K562 (cell line): ENCODE measurements at regions not wholly inside any gene's neighbourhood (a gene's known extent, or its start where the extent isn't known, plus 50 kb on each side); places are given as distances from the start of the nearest gene placed in this dataset.

Source experiments
- ATAC-seq: fragments of 200-7000 bp; cut with Tn5 transposase; 3 replicates; pipeline ENCODE4 v1.9.1; 2020; ENCODE audit warnings: moderate library complexity
- BruUV-seq: library from RNA; stranded (reverse); fragments of 400-500 nt; replicated peaks from 2 replicates; lab custom pipeline; 2021; lab: Mats Ljungman, UMichigan
- CTCF ChIA-PET: fragments of 300-600 bp; formaldehyde crosslinking; extraction: SDS; loops from one replicate; lab custom pipeline; 2021; ENCODE audit warnings: low intra/inter-chr PET ratio; lab: Yijun Ruan, JAX
- POLR2A ChIA-PET: fragments of 300-600, 350-650 bp; sonication (Branson Sonifier 250); formaldehyde crosslinking; extraction: SDS; loops from one replicate; lab custom pipeline; 2021; ENCODE audit warnings: antibody characterized with exemption, inconsistent platforms; lab: Yijun Ruan, JAX
- DNase-seq, 4 experiments: peaks; one replicate each; pipeline versions ENCODE4 v3.0.0 to v3.0.0-alpha.2; 2011 to 2018; ENCODE audit warnings: low spot score in 3 of 4, mixed read lengths in 3 of 4; ENCODE audit errors: extremely low read depth in 1 of 4
- FAIRE-seq: peaks from 2 replicates; lab custom pipeline; 2011; peaks lifted over from hg19 to GRCh38; lab: Jason Lieb, UNC
- H2AFZ ChIP-seq: 2 replicates; pipeline ENCODE4 v1.6.0; 2011; ENCODE audit warnings: low read depth, low read length, control low read depth, inconsistent platforms
- H3K27ac ChIP-seq: fragments of 200-600 bp; 3 replicates; pipeline ENCODE4 v1.8.0; 2011; ENCODE audit warnings: low read depth, mild to moderate bottlenecking, control low read depth, inconsistent platforms, low read length, moderate library complexity, mixed read lengths; ENCODE audit errors: extremely low read depth
- H3K27me3 ChIP-seq, 2 experiments: fragments of 300-600 bp in 1 of 2; 2 replicates in 1 of 2; 3 replicates in 1 of 2; pipeline versions ENCODE4 v1.6.0 to v1.8.0; 2011; ENCODE audit warnings: inconsistent platforms in 2 of 2, low read length in 2 of 2, mild to moderate bottlenecking in 1 of 2, mixed read lengths in 1 of 2, moderate library complexity in 1 of 2; ENCODE audit not compliant: control insufficient read depth in 2 of 2, insufficient read depth in 2 of 2
- H3K36me3 ChIP-seq: fragments of 300-600 bp; 3 replicates; pipeline ENCODE4 v1.8.0; 2011; ENCODE audit warnings: mild to moderate bottlenecking, low read length, inconsistent platforms; ENCODE audit not compliant: control insufficient read depth, insufficient read depth
- H3K4me1 ChIP-seq, 2 experiments: fragments of 200-600 bp in 1 of 2; replicated peaks in 1 of 2; 2 replicates in 1 of 2; 3 replicates in 1 of 2; pipeline versions ENCODE4 v1.5.1 to v1.8.0; 2011; ENCODE audit warnings: inconsistent platforms in 2 of 2, low read length in 2 of 2, mild to moderate bottlenecking in 1 of 2, mixed read lengths in 1 of 2, moderate library complexity in 1 of 2; ENCODE audit not compliant: control insufficient read depth in 2 of 2, insufficient read depth in 2 of 2
- H3K4me2 ChIP-seq: 2 replicates; pipeline ENCODE4 v1.6.1; 2011; ENCODE audit warnings: low read length, control low read depth, inconsistent platforms, mixed read lengths; ENCODE audit not compliant: insufficient read depth
- H3K4me3 ChIP-seq: fragments of 200-600 bp; sonication (generic), shearing (Covaris generic); 2 replicates; pipeline ENCODE4 v1.5.1; 2016; ENCODE audit warnings: control low read depth, inconsistent platforms
- H3K79me2 ChIP-seq: fragments of 200-600 bp; 3 replicates; pipeline ENCODE4 v1.8.0; 2011; ENCODE audit warnings: low read length, inconsistent platforms; ENCODE audit not compliant: control insufficient read depth, insufficient read depth
- H3K9ac ChIP-seq, 2 experiments: 2 replicates each; pipeline versions ENCODE4 v1.6.0 to v1.6.1; 2011; ENCODE audit warnings: low read depth in 2 of 2, low read length in 2 of 2, control low read depth in 1 of 2, inconsistent platforms in 1 of 2, mild to moderate bottlenecking in 1 of 2, mixed read lengths in 1 of 2; ENCODE audit not compliant: insufficient read depth in 1 of 2
- H3K9me1 ChIP-seq: one replicate; pipeline ENCODE4 v1.6.0; 2011; ENCODE audit warnings: inconsistent platforms, mild to moderate bottlenecking, low read length, moderate library complexity; ENCODE audit not compliant: control insufficient read depth, insufficient read depth
- H3K9me3 ChIP-seq: replicated peaks from 2 replicates; pipeline ENCODE4 v1.5.1; 2011; ENCODE audit warnings: low read depth, low read length, inconsistent platforms; ENCODE audit not compliant: control insufficient read depth, insufficient read depth
- H4K20me1 ChIP-seq: replicated peaks from 2 replicates; pipeline ENCODE4 v1.6.1; 2011; ENCODE audit warnings: low read length, inconsistent platforms, mixed read lengths; ENCODE audit not compliant: control insufficient read depth, insufficient read depth
- CBFA2T3 ChIP-seq: fragments of 450-650 bp; IDR thresholded peaks from 2 replicates; pipeline ENCODE4 v1.6.1; 2017
- DEAF1 ChIP-seq: fragments of 450-650 bp; formaldehyde crosslinking; IDR thresholded peaks from 2 replicates; pipeline ENCODE4 v1.4.0; 2020; ENCODE audit warnings: mild to moderate bottlenecking, moderate library complexity
- MAFG ChIP-seq: fragments of 450-650 bp; conservative IDR thresholded peaks from 2 replicates; pipeline ENCODE4 v1.6.1; 2016; ENCODE audit warnings: missing genetic modification characterization, missing compliant biosample characterization
- NFE2 ChIP-seq: IDR thresholded peaks from 2 replicates; pipeline ENCODE4 v1.6.1; 2014; ENCODE audit warnings: antibody characterized with exemption, low read depth
- PHF21A ChIP-seq: fragments of 450-650 bp; IDR thresholded peaks from 2 replicates; pipeline ENCODE4 v1.6.1; 2017; ENCODE audit warnings: low read depth, borderline replicate concordance
- SAFB2 ChIP-seq: fragments of 200-400 bp; formaldehyde crosslinking; IDR thresholded peaks from 2 replicates; pipeline ENCODE4 v1.6.1; 2018; ENCODE audit warnings: borderline replicate concordance, low read length, low read depth, moderate library complexity; ENCODE audit not compliant: severe bottlenecking
- SUPT5H ChIP-seq: fragments of 450-650 bp; IDR thresholded peaks from 2 replicates; pipeline ENCODE4 v1.6.1; 2016
- ZFX ChIP-seq: sonication (generic); formaldehyde crosslinking; IDR thresholded peaks from 2 replicates; pipeline ENCODE4 v1.8.0; 2022; ENCODE audit warnings: mild to moderate bottlenecking, missing genetic modification reagents, moderate library complexity
- ZNF212 ChIP-seq: fragments of 450-650 bp; formaldehyde crosslinking; IDR thresholded peaks from 2 replicates; pipeline ENCODE4 v1.4.0; 2020; ENCODE audit warnings: mild to moderate bottlenecking
- ZNF431 ChIP-seq: sonication (generic); formaldehyde crosslinking; IDR thresholded peaks from 2 replicates; pipeline ENCODE4 v1.8.0; 2022; ENCODE audit warnings: mild to moderate bottlenecking, missing genetic modification reagents
- WGBS: fragments of 100-300 bp; shearing (Covaris generic); methylation state at CpG from one replicate; pipeline ENCODE4 v1.1.6; 2016; ENCODE audit warnings: low coverage, mixed read lengths; ENCODE audit not compliant: insufficient coverage; ENCODE audit errors: missing lambda C conversion rate; 5-methylcytosine and 5-hydroxymethylcytosine counted together
- in situ Hi-C: fragments of 300-500 bp; cut with MboI; formaldehyde crosslinking; loops from 4 replicates; pipeline ENCODE4 v1.15.0; 2018; ENCODE audit warnings: inconsistent platforms, mixed read lengths
- intact Hi-C: fragments of 100-400 bp; cut with micrococcal nuclease; formaldehyde crosslinking; loops from 2 replicates; pipeline ENCODE4 v1.14.2; 2022
- TF ChIP-seq, protein P1 (sequence below): IDR thresholded peaks from 2 replicates; pipeline ENCODE4 v1.6.1; 2016; ENCODE audit warnings: missing genetic modification characterization, missing compliant biosample characterization
- TF ChIP-seq, protein P2 (sequence below): fragments of 200-800 bp; sonication (Bioruptor generic); IDR thresholded peaks from 2 replicates; pipeline ENCODE4 v1.6.1; 2016; ENCODE audit warnings: missing genetic modification characterization, missing compliant biosample characterization

DNA sequence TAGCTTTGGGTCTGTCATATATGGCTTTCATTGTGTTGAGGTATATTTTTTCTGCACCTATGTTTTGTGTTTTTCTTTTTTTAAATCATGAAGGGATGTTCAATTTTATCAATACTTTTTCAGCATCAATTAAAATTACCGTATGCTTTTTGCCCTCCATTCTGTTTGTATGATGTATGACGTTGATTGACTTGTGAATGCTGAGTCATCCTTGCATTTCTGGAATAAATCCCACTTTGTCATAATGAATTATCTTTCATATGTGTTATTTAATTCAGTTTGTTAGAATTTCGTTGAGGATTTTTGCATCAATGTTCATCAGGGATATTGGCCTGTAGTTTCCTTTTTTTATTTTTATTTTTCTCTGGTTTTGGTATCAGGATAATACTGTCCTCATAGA is 790.9 kb downstream of the TMEM182 start:
- no peak overlapping the region for H3K27ac ChIP-seq
- no peaks in the 10 kb centered on the region for H3K36me3 ChIP-seq
- WGBS, result 2% methylated on average over 3 of the region's 3 CpGs
- CTCF ChIA-PET, result no interaction called here
- H2AFZ ChIP-seq, result no peak overlapping the region
- H3K27me3 ChIP-seq, result no peaks in the 10 kb centered on the region
- FAIRE-seq, result peak; percentile 19
- no peak overlapping the region for H3K4me3 ChIP-seq
- no peak for ATAC-seq
- BruUV-seq, result no TSS peak
- H3K4me1 ChIP-seq, result no peaks in the 10 kb centered on the region
- POLR2A ChIA-PET, result no interaction called here
- H3K79me2 ChIP-seq, result no peaks in the 10 kb centered on the region
- H3K4me2 ChIP-seq, result no peak overlapping the region
- no peak overlapping the region for H3K9ac ChIP-seq
- in situ Hi-C loops (no loop called here), intact Hi-C loops (no loop called here)
- H4K20me1 ChIP-seq, result no peaks in the 10 kb centered on the region
- DNase-seq, result no peak
- no peaks in the 10 kb centered on the region; the same call in 1 of the 2 replicates for H3K9me3 ChIP-seq
- no peaks in the 10 kb centered on the region for H3K9me1 ChIP-seq
- TF ChIP-seq CBFA2T3 (no peak), DEAF1 (no peak), MAFG (tag) (peak; percentile 91), ZNF431 (CRISPR knock-in tag) (no peak), ZFX (CRISPR knock-in tag) (no peak), SAFB2 (no peak), ZNF212 (CRISPR knock-in tag) (no peak), SUPT5H (no peak), PHF21A (no peak), NFE2 (peak; percentile 60)
- TF ChIP-seq, protein P1, sequence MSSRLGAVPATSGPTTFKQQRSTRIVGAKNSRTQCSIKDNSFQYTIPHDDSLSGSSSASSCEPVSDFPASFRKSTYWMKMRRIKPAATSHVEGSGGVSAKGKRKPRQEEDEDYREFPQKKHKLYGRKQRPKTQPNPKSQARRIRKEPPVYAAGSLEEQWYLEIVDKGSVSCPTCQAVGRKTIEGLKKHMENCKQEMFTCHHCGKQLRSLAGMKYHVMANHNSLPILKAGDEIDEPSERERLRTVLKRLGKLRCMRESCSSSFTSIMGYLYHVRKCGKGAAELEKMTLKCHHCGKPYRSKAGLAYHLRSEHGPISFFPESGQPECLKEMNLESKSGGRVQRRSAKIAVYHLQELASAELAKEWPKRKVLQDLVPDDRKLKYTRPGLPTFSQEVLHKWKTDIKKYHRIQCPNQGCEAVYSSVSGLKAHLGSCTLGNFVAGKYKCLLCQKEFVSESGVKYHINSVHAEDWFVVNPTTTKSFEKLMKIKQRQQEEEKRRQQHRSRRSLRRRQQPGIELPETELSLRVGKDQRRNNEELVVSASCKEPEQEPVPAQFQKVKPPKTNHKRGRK (tag), result no peak
- TF ChIP-seq, protein P2, sequence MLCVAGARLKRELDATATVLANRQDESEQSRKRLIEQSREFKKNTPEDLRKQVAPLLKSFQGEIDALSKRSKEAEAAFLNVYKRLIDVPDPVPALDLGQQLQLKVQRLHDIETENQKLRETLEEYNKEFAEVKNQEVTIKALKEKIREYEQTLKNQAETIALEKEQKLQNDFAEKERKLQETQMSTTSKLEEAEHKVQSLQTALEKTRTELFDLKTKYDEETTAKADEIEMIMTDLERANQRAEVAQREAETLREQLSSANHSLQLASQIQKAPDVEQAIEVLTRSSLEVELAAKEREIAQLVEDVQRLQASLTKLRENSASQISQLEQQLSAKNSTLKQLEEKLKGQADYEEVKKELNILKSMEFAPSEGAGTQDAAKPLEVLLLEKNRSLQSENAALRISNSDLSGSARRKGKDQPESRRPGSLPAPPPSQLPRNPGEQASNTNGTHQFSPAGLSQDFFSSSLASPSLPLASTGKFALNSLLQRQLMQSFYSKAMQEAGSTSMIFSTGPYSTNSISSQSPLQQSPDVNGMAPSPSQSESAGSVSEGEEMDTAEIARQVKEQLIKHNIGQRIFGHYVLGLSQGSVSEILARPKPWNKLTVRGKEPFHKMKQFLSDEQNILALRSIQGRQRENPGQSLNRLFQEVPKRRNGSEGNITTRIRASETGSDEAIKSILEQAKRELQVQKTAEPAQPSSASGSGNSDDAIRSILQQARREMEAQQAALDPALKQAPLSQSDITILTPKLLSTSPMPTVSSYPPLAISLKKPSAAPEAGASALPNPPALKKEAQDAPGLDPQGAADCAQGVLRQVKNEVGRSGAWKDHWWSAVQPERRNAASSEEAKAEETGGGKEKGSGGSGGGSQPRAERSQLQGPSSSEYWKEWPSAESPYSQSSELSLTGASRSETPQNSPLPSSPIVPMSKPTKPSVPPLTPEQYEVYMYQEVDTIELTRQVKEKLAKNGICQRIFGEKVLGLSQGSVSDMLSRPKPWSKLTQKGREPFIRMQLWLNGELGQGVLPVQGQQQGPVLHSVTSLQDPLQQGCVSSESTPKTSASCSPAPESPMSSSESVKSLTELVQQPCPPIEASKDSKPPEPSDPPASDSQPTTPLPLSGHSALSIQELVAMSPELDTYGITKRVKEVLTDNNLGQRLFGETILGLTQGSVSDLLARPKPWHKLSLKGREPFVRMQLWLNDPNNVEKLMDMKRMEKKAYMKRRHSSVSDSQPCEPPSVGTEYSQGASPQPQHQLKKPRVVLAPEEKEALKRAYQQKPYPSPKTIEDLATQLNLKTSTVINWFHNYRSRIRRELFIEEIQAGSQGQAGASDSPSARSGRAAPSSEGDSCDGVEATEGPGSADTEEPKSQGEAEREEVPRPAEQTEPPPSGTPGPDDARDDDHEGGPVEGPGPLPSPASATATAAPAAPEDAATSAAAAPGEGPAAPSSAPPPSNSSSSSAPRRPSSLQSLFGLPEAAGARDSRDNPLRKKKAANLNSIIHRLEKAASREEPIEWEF (CRISPR knock-in tag), result no peak
